Stimulated activated CD4-positive, alpha-beta T cell treated with anti-CD3 and anti-CD28 coated beads, Interleukin-1b, Interleukin-23, amount 100 ng/mL, for 48 hours (primary cell): ENCODE measurements at regions not wholly inside any gene's neighbourhood (a gene's known extent, or its start where the extent isn't known, plus 50 kb on each side); places are given as distances from the start of the nearest gene placed in this dataset.
"Not testable (repeated sequence)": the region's sequence is repeated elsewhere in the genome, so short reads cannot be mapped to it uniquely, and the experiment has no call there.

Source experiments
- DNase-seq: peaks from one replicate; pipeline ENCODE4 v3.0.0-alpha.2; 2020

DNA sequence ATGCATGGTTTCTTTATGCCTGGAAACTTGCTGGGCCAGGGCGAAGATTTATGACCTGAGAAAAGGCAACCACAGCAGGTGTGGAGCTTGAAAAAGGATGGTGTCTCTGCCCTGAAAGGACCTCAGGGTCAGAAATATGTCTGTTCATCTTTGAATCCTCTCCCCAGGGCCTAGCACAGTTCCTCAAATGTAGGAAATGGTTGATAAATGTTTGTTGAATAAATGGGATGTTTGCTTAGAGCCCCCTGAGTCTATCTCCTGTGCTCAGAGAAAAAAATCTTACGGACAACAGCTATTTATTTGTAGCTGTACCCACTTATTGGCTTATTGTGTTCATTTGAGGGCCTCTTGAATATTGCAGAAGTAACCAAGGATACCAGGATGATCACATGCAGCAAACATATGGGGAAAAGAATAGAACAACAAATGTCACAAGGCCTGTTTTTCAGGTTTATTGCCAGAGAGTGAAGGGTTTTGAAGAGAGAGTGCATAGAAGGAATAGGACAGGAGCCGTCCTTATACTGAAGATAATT lies 114.5 kb downstream of the KLF5 start:
- DNase-seq = no peak

DNA sequence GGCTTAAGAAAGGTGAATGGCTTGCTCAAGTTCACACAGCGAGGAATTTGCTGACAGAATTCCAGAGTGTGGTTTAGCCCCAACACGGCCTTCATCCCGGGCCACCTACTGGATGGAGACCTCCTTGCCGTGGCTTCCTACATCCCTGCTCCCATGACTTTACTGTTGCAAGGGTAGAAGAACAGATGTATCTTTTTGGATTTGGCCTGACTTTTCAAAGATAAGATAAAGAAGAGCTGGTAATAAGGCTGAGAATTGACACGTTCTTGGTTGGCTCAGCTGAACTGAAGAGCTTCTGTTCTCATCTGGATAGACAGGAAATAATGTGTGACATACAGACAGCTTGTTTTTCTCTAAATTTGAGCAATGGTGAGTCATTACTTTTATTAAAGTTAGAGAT lies 113.1 kb downstream of the KLF5 start:
- no peak for DNase-seq

DNA sequence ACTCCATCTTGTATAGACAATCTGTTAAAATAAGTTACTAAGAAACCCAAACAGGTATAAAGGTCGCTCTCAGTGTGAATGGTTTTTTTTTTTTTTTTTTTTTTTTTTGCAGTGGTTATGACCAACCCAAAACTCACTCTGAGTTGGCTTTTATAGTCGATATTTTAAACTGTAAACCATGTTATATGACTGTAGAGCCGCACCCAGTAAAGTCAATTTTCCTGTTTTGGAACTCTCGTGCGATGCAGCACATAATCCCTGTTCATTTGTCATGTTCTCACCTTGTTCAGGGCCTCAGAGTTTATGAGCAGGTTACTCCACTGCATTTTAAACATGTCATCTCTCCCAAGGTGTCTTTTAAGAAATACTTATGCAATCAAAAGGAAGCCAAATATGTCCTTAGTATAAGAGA lies 112.5 kb downstream of the KLF5 start:
- no peak for DNase-seq

DNA sequence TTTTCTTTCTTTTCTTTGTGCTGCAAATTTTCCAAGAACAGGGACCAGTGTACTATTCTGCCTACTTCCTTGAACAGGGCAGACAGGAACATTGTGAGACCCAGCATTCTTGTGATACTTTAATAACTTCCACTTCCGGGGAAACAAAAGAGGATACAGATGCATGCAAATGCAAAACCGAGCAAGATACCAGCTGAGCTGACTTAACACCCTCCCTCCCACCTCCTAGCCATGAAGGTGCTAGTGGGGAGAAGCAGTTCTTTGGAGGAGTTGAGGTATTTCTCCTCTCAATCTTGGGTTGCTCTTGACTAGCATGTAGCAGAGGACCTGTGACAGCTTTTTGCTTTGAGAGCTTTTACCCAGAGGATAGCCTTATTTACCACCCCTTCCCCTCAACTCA lies 111.2 kb downstream of the KLF5 start:
- no peak for DNase-seq

DNA sequence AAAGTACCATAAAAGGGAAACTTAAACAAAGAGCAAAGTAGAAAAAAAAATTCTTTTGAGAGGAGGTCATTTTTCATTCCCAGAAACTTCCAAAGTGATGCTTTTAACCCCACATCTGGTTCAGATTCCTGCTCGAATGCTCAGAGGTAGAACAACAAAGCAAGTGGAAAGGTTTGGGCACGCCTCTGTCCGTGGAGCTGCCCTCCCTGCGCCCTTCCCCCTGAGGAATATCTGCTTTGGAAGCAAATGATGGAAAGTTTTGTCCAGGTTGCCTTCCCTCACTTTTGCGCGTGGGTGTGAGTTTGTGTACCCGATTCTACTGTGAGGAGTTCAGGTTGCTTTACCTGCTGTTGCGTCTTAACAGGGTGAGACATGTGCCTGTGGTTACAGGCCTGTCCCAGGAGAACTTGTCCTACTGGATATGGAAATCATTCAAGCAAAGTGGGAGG lies 110.2 kb downstream of the KLF5 start:
- DNase-seq = no peak

DNA sequence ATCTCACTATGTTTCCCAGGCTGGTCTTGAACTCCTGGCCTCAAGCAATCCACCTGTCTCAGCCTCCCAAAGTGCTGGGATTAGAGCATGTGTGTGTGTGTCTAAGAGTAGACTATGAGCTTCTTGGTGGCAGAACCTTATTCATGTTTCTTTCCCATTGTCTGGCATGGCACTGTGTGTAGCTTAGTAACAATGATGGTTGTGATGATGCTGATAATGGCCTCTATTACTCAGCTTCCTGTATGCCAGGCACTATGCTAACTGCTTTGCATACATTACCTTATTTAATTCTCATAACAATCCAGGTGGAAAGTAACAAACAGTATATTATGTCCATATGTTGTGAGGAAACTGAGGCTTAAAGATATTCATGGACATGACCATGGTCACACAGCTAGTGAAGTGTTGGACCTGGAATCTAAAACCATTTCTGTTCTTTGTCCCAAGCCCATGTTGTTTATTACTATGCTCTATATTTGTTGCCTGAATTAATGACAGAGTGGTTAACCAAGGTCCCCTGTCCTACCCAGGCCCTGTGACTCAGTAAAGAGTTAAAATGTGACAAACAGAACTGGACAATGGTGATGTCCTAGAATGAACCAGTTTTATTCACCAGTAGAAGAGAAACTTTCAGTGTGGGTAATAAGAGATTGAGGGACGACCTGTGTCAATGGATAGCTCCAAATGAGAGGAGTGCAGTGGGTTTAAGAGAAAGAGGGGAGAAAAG lies 109.6 kb downstream of the KLF5 start:
- DNase-seq = no peak

DNA sequence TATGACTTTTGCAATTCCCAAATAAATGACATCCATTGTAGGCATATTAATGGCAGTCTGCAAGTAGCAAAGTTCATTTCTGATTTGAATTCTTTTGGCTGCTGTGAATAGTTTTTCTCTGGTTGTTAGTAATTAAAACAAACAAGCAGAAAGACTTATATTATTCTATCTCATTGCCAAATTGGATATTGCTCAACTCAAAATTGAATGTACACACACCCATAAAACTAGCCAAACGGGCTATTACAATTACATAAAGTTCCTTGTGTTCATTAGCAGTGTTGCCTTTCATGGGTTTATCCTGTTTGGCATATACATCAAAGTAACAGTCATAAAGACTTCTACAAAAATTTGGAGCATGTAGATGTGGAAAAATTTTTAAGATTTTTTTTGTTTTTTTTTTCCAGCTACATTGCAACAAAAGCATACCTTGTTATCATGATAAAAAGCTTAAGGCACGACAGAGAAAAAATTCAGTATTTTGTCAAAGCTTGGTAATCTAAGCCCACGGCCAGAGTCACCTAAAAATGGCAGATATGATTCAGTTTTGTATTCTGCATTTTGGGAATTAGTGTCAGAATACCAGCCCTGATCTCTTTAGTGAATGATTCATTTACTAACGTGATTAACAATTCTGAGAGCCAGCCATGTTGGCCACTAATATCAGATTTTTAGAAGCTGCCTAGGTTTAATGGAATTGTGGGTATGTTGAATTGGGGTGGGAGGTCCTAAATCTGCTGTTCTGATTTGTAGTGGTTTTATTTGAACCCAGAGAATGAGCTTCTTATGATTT lies 108.4 kb downstream of the KLF5 start:
- no peak for DNase-seq

DNA sequence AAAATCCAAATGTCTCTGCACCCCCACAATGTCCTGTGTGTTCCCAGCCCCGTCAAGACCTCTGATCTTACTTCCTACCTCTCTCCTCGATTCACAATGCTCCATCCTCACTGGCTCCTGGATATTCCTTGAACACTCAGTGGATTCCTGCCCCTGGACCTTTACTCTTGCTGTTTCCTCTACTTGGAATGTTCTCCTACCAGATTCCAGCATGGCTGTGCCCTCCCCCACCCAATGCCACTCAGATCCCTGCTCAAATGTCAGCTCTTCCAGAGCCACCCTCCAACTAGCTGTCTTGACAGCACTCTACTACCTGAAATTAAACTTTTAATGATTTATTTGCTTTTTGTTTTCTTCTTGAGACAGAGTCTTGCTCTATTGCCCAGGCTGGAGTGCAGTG lies 107.4 kb downstream of the KLF5 start:
- DNase-seq = no peak

DNA sequence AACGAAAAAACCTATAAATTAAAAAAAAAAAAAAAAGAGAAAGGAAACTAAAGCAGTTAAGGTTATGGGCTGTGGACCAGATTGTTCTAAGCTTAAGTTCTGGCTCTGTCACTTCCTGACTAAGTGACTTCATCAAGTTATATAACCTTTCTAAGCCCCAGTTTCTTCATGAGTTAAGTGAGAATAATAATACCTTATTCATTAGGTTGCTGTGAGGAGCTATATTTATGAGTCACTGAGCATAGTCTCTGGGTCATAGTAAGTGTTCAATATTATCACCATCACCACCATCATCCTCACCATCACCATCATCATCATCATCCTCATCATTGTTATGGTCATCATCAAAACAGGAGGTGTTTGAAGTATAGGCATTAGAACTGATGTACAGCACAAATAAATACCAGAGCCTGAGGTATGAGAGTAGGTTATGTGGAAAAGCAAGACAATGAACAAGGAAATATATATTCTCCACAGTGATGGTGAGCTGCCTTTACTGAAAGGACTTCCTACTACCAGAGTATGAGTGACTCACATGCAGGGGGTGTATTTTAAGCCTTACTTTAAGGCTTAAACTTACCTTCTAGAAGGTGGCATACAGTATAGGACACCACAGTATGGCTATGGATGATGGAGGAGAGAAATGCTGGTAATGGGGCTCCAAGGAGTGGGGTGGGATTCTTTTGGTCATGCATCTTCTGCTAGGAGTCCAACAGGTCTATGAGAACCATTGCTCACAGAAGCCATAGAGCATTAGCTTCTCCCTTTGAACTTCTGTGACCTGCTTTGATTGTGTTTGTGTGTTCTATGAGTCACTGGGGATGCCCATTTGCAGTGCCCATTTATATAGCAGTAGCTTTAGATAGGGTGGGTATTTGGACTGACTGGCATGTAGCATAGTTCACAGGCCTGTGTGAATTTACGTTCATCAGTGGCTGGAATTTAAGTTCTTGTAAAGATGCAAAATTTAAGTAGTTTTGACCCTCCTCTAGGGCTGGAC lies 104.4 kb downstream of the KLF5 start:
- DNase-seq = no peak

DNA sequence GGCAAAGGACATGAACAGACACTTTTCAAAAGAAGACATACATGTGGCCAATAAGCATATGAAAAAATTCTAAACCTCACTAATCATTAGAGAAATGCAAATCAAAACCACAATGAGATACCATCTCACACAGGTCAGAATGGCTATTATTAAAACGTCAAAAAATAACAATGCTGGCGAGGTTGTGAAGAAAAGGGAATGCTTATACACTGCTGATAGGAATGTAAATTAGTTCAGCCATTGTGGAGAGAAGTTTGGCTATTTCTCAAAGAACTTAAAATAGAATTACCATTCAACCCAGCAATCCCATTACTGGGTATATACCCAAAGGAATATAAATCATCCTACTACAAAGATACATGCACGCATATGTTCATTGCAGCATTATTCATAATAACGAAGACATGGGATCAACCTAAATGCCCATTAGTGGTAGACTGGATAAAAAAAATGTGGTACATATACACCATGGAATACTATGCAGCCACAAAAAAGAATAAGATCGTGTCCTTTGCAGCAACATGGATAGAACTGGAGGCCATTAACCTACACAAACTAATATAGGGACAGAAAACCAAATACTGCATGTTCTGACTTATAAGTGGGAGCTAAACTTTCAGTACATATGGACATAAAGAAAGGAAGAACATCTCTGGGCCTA lies 101.7 kb downstream of the KLF5 start:
- DNase-seq = not testable (repeated sequence)

DNA sequence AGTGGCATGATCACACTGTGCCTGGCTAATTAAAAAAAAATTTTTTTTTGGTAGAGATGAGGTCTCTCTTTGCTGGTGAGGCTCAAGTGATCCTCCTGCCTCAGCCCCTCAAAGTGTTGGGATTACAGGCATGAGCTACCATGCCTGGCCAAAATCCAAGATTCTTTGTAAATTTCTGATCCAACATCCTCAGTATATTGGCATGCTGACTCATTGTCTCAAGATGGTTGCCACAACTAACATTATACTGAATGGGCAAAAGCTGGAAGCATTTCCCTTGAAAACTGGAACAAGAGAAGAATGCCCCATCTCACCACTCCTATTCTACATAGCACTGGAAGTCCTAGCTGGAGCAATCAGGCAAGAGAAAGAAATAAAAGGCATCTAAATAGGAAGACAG lies 100.0 kb downstream of the KLF5 start:
- no peak for DNase-seq

DNA sequence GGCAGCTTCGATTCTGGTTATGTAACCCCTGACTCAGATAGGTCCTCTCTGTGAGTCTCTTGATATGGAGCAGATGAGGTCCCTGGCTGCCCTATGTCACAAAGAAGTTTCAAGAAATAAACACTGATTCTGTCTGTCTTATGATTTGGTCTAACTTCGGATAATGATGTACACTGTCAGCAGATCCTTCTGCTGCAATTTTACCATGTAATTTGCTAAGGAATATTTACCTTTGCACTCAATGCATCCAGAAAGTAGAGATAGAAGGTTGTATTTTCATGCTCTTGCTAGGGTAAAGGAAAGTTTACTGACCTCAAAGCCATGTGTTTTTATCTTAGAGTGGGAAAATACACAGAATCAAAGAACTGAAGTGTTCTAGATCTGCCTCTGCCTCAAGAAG lies 98.2 kb downstream of the KLF5 start:
- DNase-seq = no peak

DNA sequence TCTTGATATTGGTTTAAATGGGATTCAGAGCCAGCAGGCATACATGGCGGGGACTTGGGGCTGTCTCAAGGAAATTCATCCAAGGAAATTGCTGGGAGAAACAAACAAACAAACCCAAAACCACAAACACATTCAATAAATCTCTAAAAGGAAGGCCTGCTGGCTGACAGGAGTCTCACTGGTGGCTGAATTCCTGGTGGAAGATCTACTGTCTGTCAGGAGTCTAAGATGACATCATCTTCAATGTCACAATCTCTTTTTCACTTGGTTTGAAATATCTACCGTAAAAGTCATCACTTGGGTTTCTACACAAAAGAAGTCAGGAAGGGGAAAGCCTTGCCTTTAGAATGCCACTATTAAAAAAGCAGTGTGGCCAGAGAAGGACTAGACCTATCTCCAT lies 87.9 kb downstream of the KLF5 start:
- DNase-seq = no peak

DNA sequence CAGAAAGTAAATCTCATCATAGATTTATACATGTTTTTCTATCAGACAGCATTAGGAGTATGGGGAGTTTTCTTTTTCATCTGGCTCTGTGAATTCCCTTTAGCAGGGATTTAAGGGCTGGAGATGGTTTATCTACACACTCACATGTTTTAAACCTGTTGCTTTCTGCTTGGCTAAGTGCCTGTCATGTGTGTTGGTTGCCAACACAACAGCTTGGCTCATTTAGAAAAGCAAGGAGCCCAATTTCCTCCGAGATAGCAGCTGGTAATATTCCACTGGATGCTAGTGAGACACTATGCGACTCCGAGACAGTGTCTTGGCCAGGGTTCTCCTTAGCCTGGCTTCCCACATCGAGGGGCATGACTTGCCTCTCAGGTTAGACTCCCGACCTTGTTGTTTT lies 83.3 kb downstream of the KLF5 start:
- DNase-seq = no peak

DNA sequence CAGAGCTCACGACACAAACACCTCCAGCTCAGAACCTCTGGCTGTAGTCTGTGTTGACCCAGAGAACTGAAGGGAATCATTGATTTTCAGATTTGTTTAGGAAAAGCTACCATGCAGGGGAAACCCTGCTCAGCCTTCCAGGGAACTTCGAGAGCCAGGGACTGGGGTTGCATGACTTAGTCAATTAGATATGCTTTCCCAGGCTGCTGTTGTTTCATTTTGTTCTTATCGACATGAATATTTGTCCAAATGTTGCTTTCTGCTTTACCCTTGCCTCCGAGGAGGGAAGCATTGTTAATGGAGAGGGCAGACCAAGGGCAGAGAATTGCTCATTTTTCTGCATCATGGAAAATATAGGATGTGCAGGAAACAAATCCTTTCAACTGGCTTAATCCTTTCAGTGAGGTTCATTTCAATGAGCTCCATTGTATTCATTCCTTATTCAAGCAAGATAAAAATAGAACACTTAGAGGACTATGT lies 82.5 kb downstream of the KLF5 start:
- no peak for DNase-seq

DNA sequence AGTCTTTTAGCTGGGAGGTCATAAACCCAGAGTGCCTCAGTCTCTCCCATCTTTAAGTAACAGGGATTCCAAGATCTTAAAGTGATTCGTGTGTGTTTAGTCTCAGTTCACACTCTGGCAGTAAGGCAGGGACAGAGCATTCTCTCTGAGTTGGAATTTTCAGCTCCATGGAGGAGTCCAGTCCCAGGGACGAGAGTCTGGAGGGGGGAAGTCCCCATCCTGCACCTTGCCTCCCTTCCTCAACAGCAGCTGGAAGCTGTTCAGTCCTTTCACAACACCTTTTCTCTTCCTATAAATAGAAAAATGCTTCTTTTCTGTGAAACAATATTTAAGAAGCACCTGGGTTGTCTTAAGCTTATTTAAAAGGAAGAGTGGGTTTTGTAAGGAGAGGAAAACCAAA lies 82.0 kb downstream of the KLF5 start:
- no peak for DNase-seq

DNA sequence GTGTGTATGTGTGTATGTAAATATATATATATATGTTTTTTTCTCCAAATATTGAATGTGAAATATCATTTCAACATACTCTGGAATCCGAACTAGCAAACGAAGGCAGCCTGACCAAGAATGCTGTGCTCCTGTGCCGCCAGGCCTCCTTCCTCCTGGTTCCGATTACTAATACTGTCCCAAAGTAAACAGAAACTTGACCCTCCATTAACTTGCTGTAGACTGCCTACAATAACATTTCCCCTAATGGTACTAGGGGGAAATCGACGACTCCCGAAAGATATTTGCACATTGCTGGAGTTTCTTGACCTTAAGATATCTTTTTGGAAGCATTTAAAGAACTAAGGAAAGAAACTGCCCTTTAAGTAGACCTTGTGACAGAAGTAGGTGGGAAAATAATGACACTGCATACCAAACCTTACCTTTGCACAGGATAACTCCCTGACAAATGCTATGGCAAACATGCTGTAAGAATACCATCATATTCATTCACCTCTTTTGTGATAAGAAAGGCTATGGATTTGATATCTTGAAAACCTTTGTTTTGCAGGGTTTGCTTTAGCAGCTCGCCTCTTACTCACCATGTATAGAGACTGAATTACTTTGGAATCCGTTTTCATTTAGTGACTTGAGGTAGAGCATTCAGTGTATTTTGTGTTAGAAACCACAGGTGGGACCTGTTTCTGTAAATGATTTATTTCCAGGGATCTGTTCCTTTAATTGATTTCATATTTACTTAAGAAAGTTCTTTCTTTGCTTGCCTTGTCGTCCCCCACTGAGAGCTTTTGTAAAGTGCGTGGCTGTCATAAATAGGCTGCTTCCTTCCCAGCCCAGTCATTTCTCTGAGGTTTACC lies 80.1 kb downstream of the KLF5 start:
- DNase-seq = no peak

DNA sequence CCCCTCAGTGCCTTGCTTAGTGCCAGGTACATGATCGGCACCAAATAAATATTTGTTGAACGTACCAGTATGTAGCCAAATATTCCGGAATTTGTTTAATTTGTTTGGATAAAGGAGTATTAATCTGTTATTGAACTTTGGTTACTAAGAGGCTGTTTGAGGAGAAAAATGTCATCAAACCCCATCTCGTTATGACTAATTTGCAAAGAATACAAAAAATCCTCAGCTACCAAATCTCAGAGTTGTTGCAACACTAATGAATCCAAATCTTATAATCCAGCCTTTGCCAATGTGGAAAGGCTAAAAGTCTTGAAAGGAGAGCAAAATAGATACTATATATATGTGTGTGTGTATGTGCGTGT lies 79.5 kb downstream of the KLF5 start:
- no peak for DNase-seq

DNA sequence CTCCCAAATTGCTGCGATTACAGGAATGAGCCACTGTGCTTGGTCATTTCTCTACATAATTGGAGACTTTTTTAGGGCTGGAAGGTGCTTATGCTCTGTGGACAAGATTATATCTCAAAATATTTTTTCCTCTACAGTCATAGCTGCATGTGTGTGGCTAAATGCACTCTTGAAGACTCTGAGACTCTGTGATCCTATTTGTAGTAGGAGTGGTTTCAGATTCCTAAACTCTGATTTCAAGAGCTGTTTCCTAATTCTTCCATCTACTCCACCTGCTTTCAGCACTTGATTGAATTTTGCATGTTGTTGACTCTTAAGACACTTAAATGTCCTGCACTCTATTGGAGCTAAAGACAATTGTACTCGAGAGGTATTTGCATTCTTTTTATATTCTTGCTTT lies 78.0 kb downstream of the KLF5 start:
- DNase-seq = no peak

DNA sequence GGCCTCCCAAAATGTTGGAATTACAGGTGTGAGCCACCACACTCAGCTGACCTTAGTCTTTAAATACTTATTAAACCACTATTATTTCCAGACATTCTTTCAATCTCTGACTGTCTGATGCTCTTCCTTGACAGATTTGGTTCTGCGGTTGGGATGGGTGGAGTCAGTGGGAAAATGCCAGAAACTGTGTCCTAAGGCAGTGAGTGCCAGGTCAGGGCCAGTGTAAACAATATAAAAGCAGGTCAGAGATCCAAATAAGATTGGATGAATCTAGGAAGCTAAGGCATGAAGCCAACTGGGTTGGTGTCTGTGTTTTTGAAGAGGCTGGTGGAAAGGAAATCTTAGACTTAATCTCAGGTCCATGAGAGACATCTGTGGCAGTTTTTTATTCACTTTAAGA lies 74.7 kb downstream of the KLF5 start:
- no peak for DNase-seq

DNA sequence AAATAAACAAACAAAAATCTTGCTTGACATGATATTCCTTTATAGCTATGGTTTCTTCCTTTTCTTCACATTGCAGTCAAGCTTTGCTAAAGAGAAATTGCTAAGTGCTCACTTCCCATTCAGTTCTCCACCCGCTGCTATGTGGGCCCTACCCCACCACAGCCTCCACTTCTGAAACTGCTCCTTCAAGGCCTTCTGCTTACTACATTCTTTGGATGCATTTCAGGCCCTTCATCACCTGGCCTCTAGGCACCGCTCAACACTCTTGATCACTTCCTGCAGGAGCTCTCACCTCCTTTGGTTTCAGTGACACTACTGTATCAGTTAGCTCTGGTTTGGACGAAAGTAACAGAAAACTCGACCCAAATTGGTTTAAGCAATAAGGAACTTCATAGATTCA lies 72.4 kb downstream of the KLF5 start:
- no peak for DNase-seq
